GM21723 (cell line): ENCODE measurements at regions not wholly inside any gene's neighbourhood (a gene's known extent, or its start where the extent isn't known, plus 50 kb on each side); places are given as distances from the start of the nearest gene placed in this dataset.
A peak's percentile ranks its signal among the peaks of the same experiment; 100 is the strongest.

Source experiments
- ATAC-seq: cut with Tn5 transposase; IDR thresholded peaks from one replicate; pipeline ENCODE4 v1.9.1; 2021; ENCODE audit warnings: mild to moderate bottlenecking, moderate library complexity; ENCODE audit not compliant: unreplicated experiment

DNA sequence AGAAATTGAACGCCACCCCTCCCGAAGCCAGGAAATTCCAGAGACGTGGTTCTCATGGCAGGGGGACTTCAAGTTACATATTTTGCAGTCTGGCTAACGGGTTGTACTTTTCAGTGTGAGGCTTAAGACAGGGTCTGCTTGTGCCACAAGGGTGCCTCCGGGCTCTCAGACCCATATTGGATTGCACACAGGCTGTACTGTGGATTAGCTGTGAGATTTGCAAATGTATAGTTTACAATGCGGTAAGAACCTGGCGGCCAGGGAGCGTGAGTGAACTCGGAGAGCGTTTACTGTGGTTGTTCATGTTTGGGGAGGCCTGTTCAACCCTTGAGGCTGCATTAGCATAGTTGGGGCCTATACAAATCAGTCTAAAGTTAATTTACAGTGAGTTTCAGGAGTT lies 143.9 kb upstream of the SIX2 start:
- ATAC-seq, result no peak

DNA sequence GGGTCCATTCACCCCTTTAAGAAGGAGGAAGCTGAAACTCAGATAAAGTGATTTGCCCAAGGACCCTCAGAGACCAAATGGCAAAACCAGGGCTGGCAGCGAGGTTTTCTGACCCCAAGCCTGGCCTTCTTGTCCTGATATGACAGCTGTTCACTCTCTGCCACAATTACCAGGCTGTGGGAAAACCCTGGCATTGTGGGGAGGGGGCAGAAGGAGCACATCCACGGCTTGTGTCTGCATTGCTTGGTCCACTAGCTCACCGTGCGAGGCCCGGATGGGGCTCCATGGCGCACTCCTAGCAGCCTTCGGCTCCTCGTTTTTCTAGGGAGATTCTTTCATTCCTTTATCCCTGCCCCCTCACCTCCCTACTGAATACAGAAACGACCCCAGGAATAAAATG lies 143.4 kb upstream of the SIX2 start:
- ATAC-seq, result no peak

- no peak for ATAC-seq
Observed at GRCh38 chr2:45145073-45145899, 136.0 kb upstream of the SIX2 start.

DNA sequence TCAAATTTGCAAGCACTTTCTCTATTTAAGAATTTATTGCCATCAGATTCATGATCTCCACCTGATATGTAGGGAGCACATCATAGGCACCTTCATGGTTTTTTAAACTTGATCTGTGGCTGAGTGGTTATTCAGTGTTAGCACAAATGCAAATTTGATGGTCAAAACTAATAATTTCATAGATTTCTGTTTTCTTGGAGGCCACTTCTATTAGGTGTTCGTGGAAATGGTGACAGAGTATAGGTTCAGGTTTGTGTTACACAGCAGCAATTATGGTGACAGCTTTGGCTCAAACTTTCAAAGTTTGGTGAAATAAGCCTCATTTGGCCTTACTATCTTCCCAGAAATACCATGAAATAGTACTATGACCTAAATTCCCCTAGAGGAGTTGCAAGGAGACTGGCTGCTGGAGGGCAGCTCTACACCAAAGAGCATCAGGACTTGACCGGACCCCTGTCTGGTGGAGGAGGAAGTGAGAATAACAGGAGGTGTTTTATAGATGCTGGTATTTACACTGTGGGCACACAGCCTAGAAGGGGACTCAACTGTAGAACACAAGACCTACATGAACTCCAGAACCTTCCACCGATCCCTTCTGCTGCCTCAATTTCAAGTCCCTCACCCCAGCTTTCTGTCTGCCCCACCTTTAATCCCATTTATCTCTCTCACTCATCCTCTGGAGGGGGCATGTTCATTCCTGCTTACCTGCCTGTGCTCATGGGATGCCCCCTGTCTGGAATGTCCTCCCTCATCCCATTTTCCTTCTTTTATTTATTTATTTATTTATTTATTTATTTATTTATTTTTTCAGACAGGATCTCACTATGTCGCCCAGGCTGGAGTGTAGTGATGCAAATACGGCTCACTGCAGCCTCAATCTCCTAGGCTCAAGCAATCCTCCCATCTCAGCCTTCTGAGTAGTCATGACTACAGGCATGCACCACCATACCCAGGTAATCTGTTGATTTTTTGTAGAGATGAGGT lies 132.9 kb upstream of the SIX2 start:
- peak; percentile 57 for ATAC-seq

- ATAC-seq, result no peak
Observed at GRCh38 chr2:45140675-45141074, 131.4 kb upstream of the SIX2 start.

DNA sequence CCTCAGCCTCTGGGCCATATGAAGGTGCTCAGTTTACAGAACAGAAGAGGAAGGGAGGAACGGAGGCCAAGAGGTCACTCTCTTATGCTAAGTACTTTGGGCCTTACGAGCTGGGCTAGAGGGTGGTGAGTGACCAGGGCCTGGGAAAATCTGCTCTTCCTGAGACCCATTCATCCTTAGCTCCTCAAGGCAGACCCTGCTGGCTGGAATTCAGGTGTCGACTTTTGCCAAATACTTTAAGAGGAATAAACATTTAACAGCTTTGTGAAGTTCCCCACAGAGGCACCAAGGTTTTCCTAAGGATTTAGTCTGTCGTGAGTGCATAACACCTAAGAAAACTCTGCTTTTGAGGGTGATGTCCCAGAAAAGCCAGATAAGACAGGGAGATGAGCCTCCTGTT lies 129.7 kb upstream of the SIX2 start:
- ATAC-seq, result no peak

GRCh38 chr2:45137966-45138695 lies 128.9 kb upstream of the SIX2 start:
- no peak for ATAC-seq

DNA sequence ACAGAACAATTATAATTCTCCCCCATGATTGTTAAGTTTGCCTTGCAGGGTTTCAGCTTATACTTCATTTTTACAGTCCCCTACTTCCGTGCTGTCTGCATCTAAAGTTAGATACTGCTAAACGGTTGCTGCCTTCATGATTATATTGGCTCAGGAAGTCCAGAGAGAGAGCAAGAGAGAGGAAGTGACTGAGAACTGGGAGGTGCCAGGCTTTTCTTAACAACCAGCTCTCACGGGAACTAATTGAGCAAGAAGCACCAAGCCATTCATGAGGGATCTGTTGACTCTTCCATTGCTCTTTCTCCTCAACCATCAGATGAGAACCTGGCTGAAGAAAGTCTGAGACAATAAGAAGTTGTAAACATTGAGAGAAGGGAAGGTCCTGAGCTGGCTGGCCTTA lies 125.5 kb upstream of the SIX2 start:
- ATAC-seq, result peak; percentile 54

- ATAC-seq, result no peak
Observed at GRCh38 chr2:45134014-45134413, 124.8 kb upstream of the SIX2 start.

GRCh38 chr2:45132551-45132950 lies 123.3 kb upstream of the SIX2 start:
- peak; percentile 55 for ATAC-seq

GRCh38 chr2:45131587-45131986 lies 122.3 kb upstream of the SIX2 start:
- no peak for ATAC-seq

DNA sequence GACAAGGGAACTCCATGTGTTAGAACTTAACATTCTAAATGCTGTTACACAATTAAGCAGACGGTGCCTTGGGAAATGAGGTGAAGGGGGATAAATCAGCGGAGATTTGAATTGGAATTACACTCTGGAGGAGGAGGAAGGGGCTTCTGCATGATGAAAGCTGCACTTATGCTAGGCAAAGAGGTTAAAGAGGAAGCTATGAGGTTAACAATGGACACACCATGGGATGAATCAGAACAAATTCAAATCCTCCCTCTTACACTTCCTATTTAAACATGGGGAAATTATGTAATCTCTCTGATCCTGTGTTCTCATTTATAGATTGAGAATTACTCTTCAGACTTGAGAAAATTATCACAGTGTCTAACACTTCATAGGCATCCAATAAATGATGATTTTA lies 121.5 kb upstream of the SIX2 start:
- ATAC-seq, result no peak

- ATAC-seq, result no peak
Observed at GRCh38 chr2:45128580-45128997, 119.3 kb upstream of the SIX2 start.

DNA sequence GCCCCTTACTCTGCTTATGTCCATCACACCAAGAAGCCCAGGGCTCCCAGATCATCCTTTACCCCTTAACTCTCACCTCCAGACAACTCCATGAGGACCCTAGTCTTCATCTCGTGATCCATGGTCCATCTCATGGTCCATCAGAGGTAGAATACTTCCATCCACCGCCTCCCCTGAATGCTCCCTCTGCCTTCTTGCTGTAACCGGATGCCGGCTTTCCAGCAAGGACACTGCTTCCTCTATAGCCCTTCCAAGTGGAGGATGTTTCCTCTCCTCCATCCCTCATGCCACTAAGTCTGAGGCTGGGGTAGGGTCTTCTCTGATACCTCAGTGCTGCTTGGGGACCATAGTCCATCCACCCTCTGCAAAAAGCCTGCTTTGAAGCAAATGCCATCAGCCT lies 118.6 kb upstream of the SIX2 start:
- ATAC-seq, result no peak

DNA sequence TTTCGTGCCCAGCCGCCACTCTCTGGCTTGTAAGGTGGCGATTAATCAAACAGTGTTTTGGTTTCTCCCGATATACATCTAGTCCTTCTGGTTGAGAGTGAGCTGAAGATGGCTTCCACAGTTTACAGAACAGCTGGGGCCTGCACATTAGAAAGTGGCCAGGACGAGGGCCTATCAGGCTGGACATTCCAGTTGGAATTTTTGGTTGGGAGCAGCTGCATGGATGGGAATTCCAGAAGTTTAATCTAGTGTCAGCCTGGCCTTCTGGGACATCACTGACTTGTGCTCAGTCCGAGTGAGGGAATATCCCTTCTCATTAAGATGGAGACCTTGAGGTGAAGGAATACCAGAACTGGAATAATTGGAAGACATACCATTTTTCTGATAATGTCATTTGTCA lies 118.1 kb upstream of the SIX2 start:
- no peak for ATAC-seq

- no peak for ATAC-seq
Observed at GRCh38 chr2:45125232-45125631, 116.0 kb upstream of the SIX2 start.

- ATAC-seq, result no peak
Observed at GRCh38 chr2:45124456-45124855, 115.2 kb upstream of the SIX2 start.

DNA sequence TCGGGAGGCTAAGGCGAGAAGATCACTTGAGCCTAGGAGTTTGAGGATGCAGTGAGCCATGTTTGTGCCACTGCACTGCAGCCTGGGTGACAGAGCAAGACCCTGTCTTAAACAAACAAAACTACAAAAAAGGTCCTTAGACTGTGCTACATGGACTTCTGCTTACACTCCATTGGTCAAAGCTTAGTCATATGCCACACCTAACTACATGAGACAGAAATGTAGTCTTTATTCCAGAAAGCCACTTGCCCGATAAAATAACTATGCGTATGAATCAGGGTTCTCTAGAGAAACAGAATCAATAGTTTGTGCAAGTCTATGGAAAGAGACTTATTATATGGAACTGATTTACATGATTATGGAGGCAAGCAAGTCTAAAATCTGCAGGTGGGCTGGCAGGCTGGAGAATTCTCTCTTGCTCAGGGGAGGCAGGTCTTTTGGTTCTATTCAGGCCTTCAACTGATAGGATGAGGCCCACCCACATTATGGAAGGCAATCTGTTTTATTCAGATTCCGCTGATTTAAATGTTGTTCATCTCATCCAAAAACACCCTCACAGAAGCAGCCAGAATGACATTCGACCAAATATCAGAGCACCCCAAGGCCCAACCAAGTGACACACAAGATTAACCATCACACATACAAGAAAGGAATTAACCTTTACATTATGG lies 114.4 kb upstream of the SIX2 start:
- no peak for ATAC-seq

- ATAC-seq, result no peak
Observed at GRCh38 chr2:45123065-45123464, 113.8 kb upstream of the SIX2 start.

GRCh38 chr2:45121236-45121927 lies 112.1 kb upstream of the SIX2 start:
- no peak for ATAC-seq
